Right lobe of liver (tissue), 6 donors: ENCODE measurements at regions not wholly inside any gene's neighbourhood (a gene's known extent, or its start where the extent isn't known, plus 50 kb on each side); places are given as distances from the start of the nearest gene placed in this dataset.

Experiments used
- ATAC-seq, 4 donors: fragments of 200-7000 bp; cut with Tn5 transposase; one replicate each; pipeline ENCODE4 v1.9.1; 2020; ENCODE audit warnings: mild to moderate bottlenecking in 4 of 4, moderate library complexity in 4 of 4
- DNase-seq, 3 donors: peaks; one replicate each; pipeline ENCODE4 v3.0.0-alpha.2; 2020
- H3K27ac ChIP-seq, 3 donors: fragments of 200-600 bp; one replicate each; pipeline ENCODE4 v1.8.0; 2022
- H3K27me3 ChIP-seq, 2 donors: fragments of 200-600 bp; one replicate each; pipeline ENCODE4 v1.8.0; 2022
- H3K36me3 ChIP-seq, 4 donors: fragments of 200-600 bp; sonication (generic) in 1 of 4; one replicate each; pipeline versions ENCODE4 v1.5.1 to v1.8.0; 2017 to 2022; ENCODE audit warnings: control low read depth in 1 of 4
- H3K4me1 ChIP-seq, 4 donors: fragments of 200-600 bp; sonication (generic) in 1 of 4; one replicate each; pipeline versions ENCODE4 v1.5.1 to v1.8.0; 2017 to 2022; ENCODE audit warnings: control low read depth in 1 of 4
- H3K4me3 ChIP-seq, 3 donors: fragments of 200-600 bp; one replicate each; pipeline ENCODE4 v1.8.0; 2022
- H3K9me3 ChIP-seq, 4 donors: fragments of 200-600 bp; sonication (generic) in 1 of 4; one replicate each; pipeline versions ENCODE4 v1.5.1 to v1.8.0; 2017 to 2022; ENCODE audit warnings: control low read depth in 1 of 4
- POLR2A ChIP-seq: fragments of 450-650 bp; IDR thresholded peaks from one replicate; pipeline ENCODE4 v1.6.1; 2017; ENCODE audit warnings: antibody characterized with exemption, mild to moderate bottlenecking
- WGBS: methylation state at CpG from one replicate; pipeline ENCODE4 v1.1.6; 2018; ENCODE audit warnings: low coverage, low lambda C conversion rate; ENCODE audit not compliant: insufficient coverage; ENCODE audit errors: missing lambda C conversion rate; 5-methylcytosine and 5-hydroxymethylcytosine counted together
- intact Hi-C, 2 donors: fragments of 100-400 bp; cut with DNase I; formaldehyde crosslinking; loops; one replicate each; pipeline versions ENCODE4 v1.11.2 to v1.14.1; 2022
- TF ChIP-seq, protein P1 (sequence below), 4 donors: fragments of 200-600 bp in 3 of 4; fragments of 450-650 bp in 1 of 4; IDR thresholded peaks; one replicate each; pipeline versions ENCODE4 v1.5.1 to v1.8.0; 2016 to 2022; ENCODE audit warnings: antibody characterized with exemption in 4 of 4, mild to moderate bottlenecking in 2 of 4
- donor health status: DM: no; HTN: yes; CAD: no.
- donor health status: DM: no; HTN: no; CAD: no.
- donor health status: DM: no; HTN: no; CAD: no.
- donor health status: DM: no; HTN: yes; CAD: no.
- donor health status: DM: no; HTN: yes; CAD: no.

DNA sequence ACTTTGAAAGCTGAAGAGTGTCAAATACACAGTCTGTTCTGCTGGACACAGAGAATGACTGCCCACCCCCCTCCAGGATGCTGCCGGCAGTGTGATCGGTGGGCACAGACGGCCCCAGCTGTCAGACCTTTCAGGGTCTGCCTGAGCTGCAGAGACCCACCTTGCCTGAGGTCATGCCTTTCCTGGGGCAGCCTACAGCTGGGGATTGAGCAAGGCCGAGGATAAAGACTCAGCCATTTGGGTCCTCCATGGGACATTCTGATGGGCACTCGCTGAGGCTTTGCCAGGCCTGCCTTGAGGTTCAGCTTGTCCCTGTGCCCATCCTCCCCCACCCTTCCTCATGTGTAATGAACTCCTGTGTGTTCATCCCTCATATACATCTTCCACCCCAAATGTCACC is 102.3 kb upstream of the SMAD3 start:
- no peak for DNase-seq
- Histone ChIP-seq H3K4me1 (no peaks in the 10 kb centered on the region), H3K27ac (no peak overlapping the region), H3K9me3 (no peaks in the 10 kb centered on the region), H3K27me3 (no peaks in the 10 kb centered on the region), H3K4me3 (no peak overlapping the region), H3K36me3 (no peaks in the 10 kb centered on the region)
- TF ChIP-seq, protein P1, sequence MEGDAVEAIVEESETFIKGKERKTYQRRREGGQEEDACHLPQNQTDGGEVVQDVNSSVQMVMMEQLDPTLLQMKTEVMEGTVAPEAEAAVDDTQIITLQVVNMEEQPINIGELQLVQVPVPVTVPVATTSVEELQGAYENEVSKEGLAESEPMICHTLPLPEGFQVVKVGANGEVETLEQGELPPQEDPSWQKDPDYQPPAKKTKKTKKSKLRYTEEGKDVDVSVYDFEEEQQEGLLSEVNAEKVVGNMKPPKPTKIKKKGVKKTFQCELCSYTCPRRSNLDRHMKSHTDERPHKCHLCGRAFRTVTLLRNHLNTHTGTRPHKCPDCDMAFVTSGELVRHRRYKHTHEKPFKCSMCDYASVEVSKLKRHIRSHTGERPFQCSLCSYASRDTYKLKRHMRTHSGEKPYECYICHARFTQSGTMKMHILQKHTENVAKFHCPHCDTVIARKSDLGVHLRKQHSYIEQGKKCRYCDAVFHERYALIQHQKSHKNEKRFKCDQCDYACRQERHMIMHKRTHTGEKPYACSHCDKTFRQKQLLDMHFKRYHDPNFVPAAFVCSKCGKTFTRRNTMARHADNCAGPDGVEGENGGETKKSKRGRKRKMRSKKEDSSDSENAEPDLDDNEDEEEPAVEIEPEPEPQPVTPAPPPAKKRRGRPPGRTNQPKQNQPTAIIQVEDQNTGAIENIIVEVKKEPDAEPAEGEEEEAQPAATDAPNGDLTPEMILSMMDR (IDR thresholded peaks at IDR 0.05): no peak
- TF ChIP-seq POLR2A: no peak
- no peak for ATAC-seq
- intact Hi-C loops: no loop called here
- no CpG with 5 or more reads among the region's 5 CpGs for WGBS

DNA sequence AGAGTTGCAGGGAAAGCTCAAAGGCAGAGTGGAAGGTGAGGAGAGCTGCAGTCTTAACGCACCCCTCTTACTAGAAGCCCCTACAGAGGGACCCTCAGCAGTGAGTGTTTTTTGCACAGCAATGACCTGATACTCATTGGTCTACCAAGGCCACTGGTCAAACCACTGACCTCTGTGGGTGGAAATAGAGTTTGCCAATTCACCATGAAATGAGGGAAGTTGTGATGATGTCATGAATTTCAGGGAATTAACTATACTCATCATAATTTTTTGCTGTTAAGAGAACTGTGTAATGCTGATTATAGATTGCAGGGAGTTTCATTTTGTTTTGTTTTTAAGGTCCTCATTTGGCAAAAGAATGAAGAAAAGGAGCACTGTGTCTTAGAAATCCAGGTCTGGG is 101.7 kb upstream of the SMAD3 start:
- Histone ChIP-seq H3K4me1 (no peaks in the 10 kb centered on the region), H3K27ac (no peak overlapping the region), H3K36me3 (no peaks in the 10 kb centered on the region), H3K27me3 (no peaks in the 10 kb centered on the region), H3K4me3 (no peak overlapping the region), H3K9me3 (no peaks in the 10 kb centered on the region)
- intact Hi-C loops: no loop called here
- DNase-seq: no peak
- TF ChIP-seq POLR2A: no peak
- TF ChIP-seq, protein P1 (IDR thresholded peaks at IDR 0.05): no peak
- WGBS: 100% methylated on average over 1 of the region's 1 CpG
- ATAC-seq: peak in 2 of 4 donors; percentile 21 to 40

DNA sequence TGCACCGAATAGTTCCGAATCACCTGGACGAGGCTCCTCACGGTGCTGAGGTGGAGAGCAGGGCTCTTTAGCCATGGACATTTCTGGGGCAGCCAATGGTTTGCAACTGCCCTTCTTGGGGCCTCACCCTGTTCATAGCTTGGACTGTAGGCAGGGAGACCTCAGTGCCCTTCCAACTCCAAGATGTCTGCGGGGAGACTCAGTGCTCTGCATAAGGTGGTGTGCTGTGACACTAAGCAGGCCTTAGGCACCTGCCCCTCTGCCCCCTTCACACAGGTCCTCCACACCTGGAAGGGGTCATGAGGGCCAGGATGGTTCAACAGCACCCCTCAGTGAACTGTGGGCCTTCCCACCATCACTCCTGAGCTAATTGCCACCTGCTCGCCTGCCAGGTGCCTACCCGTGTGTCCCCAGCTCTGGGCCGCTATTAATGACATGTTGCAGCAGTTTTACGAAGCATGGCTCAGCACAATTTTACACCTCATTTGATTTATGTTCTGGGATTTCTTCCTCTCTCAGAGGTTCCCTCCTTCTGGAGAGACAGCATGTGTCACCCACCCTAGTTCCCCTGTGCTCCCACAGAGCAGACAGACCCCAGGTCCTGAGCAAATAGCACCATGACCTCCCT is 101.2 kb upstream of the SMAD3 start:
- no peaks in the 10 kb centered on the region for H3K27me3 ChIP-seq
- no peaks in the 10 kb centered on the region for H3K4me1 ChIP-seq
- DNase-seq (no peak), ATAC-seq (peak in 1 of 4 donors; percentile 15)
- WGBS: 93% methylated on average over 7 of the region's 9 CpGs
- H3K36me3 ChIP-seq: no peaks in the 10 kb centered on the region
- no peak overlapping the region for H3K27ac ChIP-seq
- no peak for TF ChIP-seq POLR2A
- TF ChIP-seq, protein P1 (IDR thresholded peaks at IDR 0.05): no peak
- intact Hi-C loops: no loop called here
- H3K9me3 ChIP-seq: no peaks in the 10 kb centered on the region
- H3K4me3 ChIP-seq: no peak overlapping the region

DNA sequence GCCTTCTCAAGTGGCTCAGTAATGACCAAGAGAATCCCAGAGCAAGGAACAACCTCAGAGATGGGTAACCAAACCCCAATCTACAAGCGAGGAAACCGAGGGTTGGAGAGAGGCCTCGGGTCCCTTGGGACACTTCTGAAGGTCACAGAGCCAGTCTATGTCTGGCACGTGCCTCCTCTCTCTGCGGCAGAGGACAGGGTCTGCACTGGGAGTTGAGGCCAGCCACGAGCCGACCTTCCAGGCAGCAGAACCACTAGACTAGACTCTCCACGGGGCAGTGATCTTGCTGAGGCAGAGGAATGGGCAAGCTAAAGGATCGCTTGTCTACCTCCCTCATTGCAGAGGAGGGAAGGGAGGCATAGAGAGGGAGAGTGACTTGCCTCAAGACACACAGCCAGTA is 100.6 kb upstream of the SMAD3 start:
- Histone ChIP-seq H3K27ac (no peak overlapping the region), H3K4me3 (no peak overlapping the region), H3K4me1 (no peaks in the 10 kb centered on the region), H3K36me3 (no peaks in the 10 kb centered on the region), H3K9me3 (no peaks in the 10 kb centered on the region), H3K27me3 (no peaks in the 10 kb centered on the region)
- WGBS: 91% methylated on average over 5 of the region's 9 CpGs
- TF ChIP-seq, protein P1 (IDR thresholded peaks at IDR 0.05): no peak
- TF ChIP-seq POLR2A: no peak
- DNase-seq (no peak), ATAC-seq (no peak)
- intact Hi-C loops: no loop called here
